ENCODE measurements at regions not wholly inside any gene's neighbourhood (a gene's known extent, or its start where the extent isn't known, plus 50 kb on each side); places are given as distances from the start of the nearest gene placed in this dataset.

- no peak overlapping the region for H3K27ac ChIP-seq
- WGBS, 4 donors, result 77 to 85% (median 81%) methylated on average over 3 of the region's 3 CpGs
- H3K4me1 ChIP-seq, result no peaks in the 10 kb centered on the region
- no peak overlapping the region for H3K4me3 ChIP-seq
- TF ChIP-seq POLR2A (IDR thresholded peaks at IDR 0.05) (no peak), CTCF (IDR thresholded peaks at IDR 0.05) (peak in 8 of 12 donors; percentile 19 to 46 (median 30))
- no peak for ATAC-seq
- H3K27me3 ChIP-seq, result no peaks in the 10 kb centered on the region
- peaks cover 0 to 6% (median 0%) of the 10 kb centered on the region in 12 donors for H3K9me3 ChIP-seq
- intact Hi-C loops (cut with DNase I), result loop anchor here in 5 of 10 donors (5.0 to 10.0 kb wide), 4 partner anchors 400 to 1020 kb away; no protein-coding TSS in a partner anchor
- DNase-seq, result no peak
- no peaks in the 10 kb centered on the region for H3K36me3 ChIP-seq
These were observed 1167.9 kb downstream of the DSC3 start for GRCh38 chr18:29874519-29875098.

- no peak for ATAC-seq
These were observed 1169.3 kb downstream of the DSC3 start for GRCh38 chr18:29873211-29873610.

DNA sequence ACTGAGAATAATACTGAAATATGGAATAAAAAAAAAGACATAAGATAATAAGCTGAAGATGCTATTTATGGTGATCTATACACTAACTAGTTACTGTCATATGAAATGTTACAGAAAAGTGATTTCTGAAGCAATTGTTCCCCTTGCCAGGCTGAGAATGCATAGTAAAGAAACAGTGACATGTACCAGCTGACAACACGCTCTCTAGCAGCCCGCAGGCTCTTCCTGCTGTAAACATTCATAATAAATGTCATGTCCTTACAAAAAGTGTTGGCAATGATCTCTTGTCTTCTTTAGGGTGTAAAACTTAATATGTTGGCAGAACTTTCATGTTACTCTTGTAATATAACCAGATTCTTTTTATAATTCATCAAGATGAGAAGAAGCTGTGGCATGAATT is 1171.3 kb downstream of the DSC3 start:
- Histone ChIP-seq H3K4me3 (no peak overlapping the region), H3K27ac (no peak overlapping the region), H3K4me1 (no peaks in the 10 kb centered on the region), H3K9me3 (no peaks in the 10 kb centered on the region), H3K27me3 (no peaks in the 10 kb centered on the region), H3K36me3 (no peaks in the 10 kb centered on the region)
- TF ChIP-seq POLR2A (IDR thresholded peaks at IDR 0.05) (no peak), CTCF (IDR thresholded peaks at IDR 0.05) (no peak)
- DNase-seq, result no peak
- WGBS, 4 donors, result 40 to 58% (median 52%) methylated on average over 2 of the region's 2 CpGs
- no peak for ATAC-seq
- intact Hi-C loops (cut with DNase I), result loop anchor here in 5 of 10 donors (5.0 to 10.0 kb wide), 4 partner anchors 404 to 1024 kb away; no protein-coding TSS in a partner anchor

More at GRCh38 chr18:29873211-29873610, 1169.3 kb downstream of the DSC3 start:
- WGBS, 4 donors, result 90 to 96% (median 91%) methylated on average over 8 of the region's 8 CpGs
- Histone ChIP-seq H3K9me3 (peaks cover 0 to 6% (median 0%) of the 10 kb centered on the region in 12 donors), H3K27ac (no peak overlapping the region), H3K36me3 (no peaks in the 10 kb centered on the region), H3K27me3 (no peaks in the 10 kb centered on the region), H3K4me1 (no peaks in the 10 kb centered on the region), H3K4me3 (no peak overlapping the region)
- TF ChIP-seq POLR2A (IDR thresholded peaks at IDR 0.05), result no peak
- no peak for TF ChIP-seq CTCF (IDR thresholded peaks at IDR 0.05)
- DNase-seq, result no peak
- intact Hi-C loops (cut with DNase I), result loop anchor here in 5 of 10 donors (5.0 to 10.0 kb wide), 4 partner anchors 402 to 1022 kb away; no protein-coding TSS in a partner anchor

DNA sequence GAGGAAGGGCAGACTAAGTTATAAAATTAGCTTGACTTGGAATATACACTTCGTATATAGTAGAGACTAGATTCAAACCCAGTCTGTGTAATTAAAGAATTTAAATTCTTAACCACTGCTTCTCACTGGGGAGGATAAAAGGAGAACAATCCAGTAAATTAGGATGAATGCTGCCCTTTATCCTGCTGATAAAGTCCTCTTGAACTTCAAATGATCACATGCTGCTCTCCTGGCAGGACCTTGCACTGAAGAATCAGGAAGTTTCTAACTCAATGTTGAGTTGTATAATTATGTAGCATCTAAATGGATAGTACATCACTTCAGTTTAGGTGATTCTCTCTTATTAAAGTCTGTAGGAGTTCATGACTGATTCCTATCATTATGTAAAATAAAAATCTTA is 1179.7 kb downstream of the DSC3 start:
- 51 to 68% (median 55%) methylated on average over 1 of the region's 1 CpG for WGBS, 4 donors

More for the DNA sequence above, 1179.7 kb downstream of the DSC3 start:
- Histone ChIP-seq H3K27ac (no peak overlapping the region), H3K4me3 (no peak overlapping the region), H3K9me3 (no peaks in the 10 kb centered on the region), H3K27me3 (no peaks in the 10 kb centered on the region), H3K36me3 (no peaks in the 10 kb centered on the region), H3K4me1 (no peaks in the 10 kb centered on the region)
- TF ChIP-seq CTCF (IDR thresholded peaks at IDR 0.05), result no peak
- TF ChIP-seq POLR2A (IDR thresholded peaks at IDR 0.05), result no peak
- ATAC-seq (no peak), DNase-seq (no peak)
- intact Hi-C loops (cut with DNase I), result no loop called here

All from heart left ventricle (tissue), 16 donors.